Thyroid gland (tissue), 4 donors: ENCODE measurements at regions not wholly inside any gene's neighbourhood (a gene's known extent, or its start where the extent isn't known, plus 50 kb on each side); places are given as distances from the start of the nearest gene placed in this dataset.

ENCODE experiments used
- POLR2A ChIP-seq, 2 donors: fragments of 450-650 bp; IDR thresholded peaks; one replicate each; pipeline ENCODE4 v1.6.1; 2017; ENCODE audit warnings: antibody characterized with exemption in 2 of 2, mild to moderate bottlenecking in 2 of 2, moderate library complexity in 1 of 2
- TF ChIP-seq, protein P1 (sequence below), 6 experiments: fragments of 200-600 bp in 3 of 6; fragments of 450-650 bp in 3 of 6; sonication (generic) in 3 of 6; IDR thresholded peaks; one replicate each; pipeline ENCODE4 v1.5.1; 2016 to 2019; ENCODE audit warnings: antibody characterized with exemption in 6 of 6, mild to moderate bottlenecking in 2 of 6, inconsistent platforms in 1 of 6, moderate library complexity in 1 of 6

DNA sequence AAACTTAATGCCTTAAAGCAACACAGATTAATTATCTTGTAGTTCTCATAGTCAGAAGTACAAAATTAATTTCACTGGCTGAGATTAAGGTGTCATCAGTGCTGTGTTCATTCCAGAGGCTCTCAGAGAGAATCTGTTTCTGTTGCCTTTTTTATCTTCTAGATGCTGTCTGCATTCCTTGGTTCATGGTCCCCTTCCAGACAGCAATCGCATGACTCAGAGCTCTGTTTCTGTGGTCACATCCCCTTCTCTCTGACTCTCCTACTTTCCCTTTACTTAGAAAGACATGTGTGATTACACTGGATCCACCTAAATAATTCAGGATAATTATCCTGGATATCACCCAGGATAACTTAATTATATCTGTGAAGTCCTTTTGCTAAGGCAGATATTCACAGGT, 148.6 kb downstream of the MAIP1 start:
- TF ChIP-seq, protein P1, sequence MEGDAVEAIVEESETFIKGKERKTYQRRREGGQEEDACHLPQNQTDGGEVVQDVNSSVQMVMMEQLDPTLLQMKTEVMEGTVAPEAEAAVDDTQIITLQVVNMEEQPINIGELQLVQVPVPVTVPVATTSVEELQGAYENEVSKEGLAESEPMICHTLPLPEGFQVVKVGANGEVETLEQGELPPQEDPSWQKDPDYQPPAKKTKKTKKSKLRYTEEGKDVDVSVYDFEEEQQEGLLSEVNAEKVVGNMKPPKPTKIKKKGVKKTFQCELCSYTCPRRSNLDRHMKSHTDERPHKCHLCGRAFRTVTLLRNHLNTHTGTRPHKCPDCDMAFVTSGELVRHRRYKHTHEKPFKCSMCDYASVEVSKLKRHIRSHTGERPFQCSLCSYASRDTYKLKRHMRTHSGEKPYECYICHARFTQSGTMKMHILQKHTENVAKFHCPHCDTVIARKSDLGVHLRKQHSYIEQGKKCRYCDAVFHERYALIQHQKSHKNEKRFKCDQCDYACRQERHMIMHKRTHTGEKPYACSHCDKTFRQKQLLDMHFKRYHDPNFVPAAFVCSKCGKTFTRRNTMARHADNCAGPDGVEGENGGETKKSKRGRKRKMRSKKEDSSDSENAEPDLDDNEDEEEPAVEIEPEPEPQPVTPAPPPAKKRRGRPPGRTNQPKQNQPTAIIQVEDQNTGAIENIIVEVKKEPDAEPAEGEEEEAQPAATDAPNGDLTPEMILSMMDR (IDR thresholded peaks at IDR 0.05) = no peak
- no peak for TF ChIP-seq POLR2A (IDR thresholded peaks at IDR 0.05)
